Caco-2 (cell line): ENCODE measurements at regions not wholly inside any gene's neighbourhood (a gene's known extent, or its start where the extent isn't known, plus 50 kb on each side); places are given as distances from the start of the nearest gene placed in this dataset.

ENCODE experiments used
- BruUV-seq: library from RNA; stranded (reverse); fragments of 400-500 nt; replicated peaks from 2 replicates; lab custom pipeline; 2021; lab: Mats Ljungman, UMichigan
- CTCF ChIA-PET: fragments of 300-600 bp; sonication (Branson Sonifier 250); formaldehyde crosslinking; loops from one replicate; lab custom pipeline; 2022; ENCODE audit warnings: antibody characterized with exemption; lab: Charles Lee
- POLR2A ChIA-PET: fragments of 300-600 bp; sonication (Branson Sonifier 250); formaldehyde crosslinking; loops from one replicate; lab custom pipeline; 2022; ENCODE audit warnings: antibody characterized with exemption; lab: Charles Lee
- DNase-seq, 2 experiments: peaks; one replicate each; pipeline versions ENCODE4 v3.0.0 to v3.0.0-alpha.2; 2020 to 2022
- H3K27me3 ChIP-seq: replicated peaks from 2 replicates; pipeline ENCODE4 v1.6.0; 2011; ENCODE audit warnings: low read length; ENCODE audit not compliant: control insufficient read depth, insufficient read depth
- H3K36me3 ChIP-seq: 2 replicates; pipeline ENCODE4 v1.5.1; 2011; ENCODE audit warnings: low read length; ENCODE audit not compliant: control insufficient read depth, insufficient read depth
- H3K4me1 ChIP-seq: fragments of 250-450 bp; sonication (Bioruptor Pico); 2 replicates; pipeline ENCODE4 v1.5.1; 2020; ENCODE audit warnings: mild to moderate bottlenecking
- H3K4me3 ChIP-seq: 2 replicates; pipeline ENCODE4 v1.5.1; 2011; ENCODE audit warnings: low read depth, mild to moderate bottlenecking, control low read depth, low read length
- H3K9me3 ChIP-seq: fragments of 250-450 bp; sonication (Bioruptor Pico); 2 replicates; pipeline ENCODE4 v1.5.1; 2020; ENCODE audit warnings: mild to moderate bottlenecking, moderate library complexity
- H3K27ac Mint-ChIP-seq: one replicate; pipeline ENCODE4 v1.8.0; 2022; ENCODE audit warnings: mixed read lengths; ENCODE audit not compliant: unreplicated experiment
- H3K27me3 Mint-ChIP-seq: one replicate; pipeline ENCODE4 v1.8.0; 2022; ENCODE audit warnings: mixed read lengths; ENCODE audit not compliant: insufficient read depth, unreplicated experiment
- H3K36me3 Mint-ChIP-seq: one replicate; pipeline ENCODE4 v1.8.0; 2022; ENCODE audit warnings: mild to moderate bottlenecking, mixed read lengths; ENCODE audit not compliant: insufficient read depth, unreplicated experiment
- H3K4me1 Mint-ChIP-seq: one replicate; pipeline ENCODE4 v1.8.0; 2022; ENCODE audit warnings: low read depth, mixed read lengths; ENCODE audit not compliant: unreplicated experiment
- H3K4me3 Mint-ChIP-seq: one replicate; pipeline ENCODE4 v1.8.0; 2022; ENCODE audit warnings: mild to moderate bottlenecking, moderate library complexity, mixed read lengths; ENCODE audit not compliant: unreplicated experiment
- H3K9me3 Mint-ChIP-seq: one replicate; pipeline ENCODE4 v1.8.0; 2022; ENCODE audit warnings: mixed read lengths; ENCODE audit not compliant: unreplicated experiment
- CTCF ChIP-seq, 2 experiments: fragments of 200-600 bp in 1 of 2; IDR thresholded peaks; 1 replicate in 1 of 2; 2 replicates in 1 of 2; pipeline versions ENCODE4 v1.5.1 to v1.8.0; 2011 to 2022; ENCODE audit warnings: antibody characterized with exemption in 1 of 2, control low read depth in 1 of 2, inconsistent platforms in 1 of 2, low read depth in 1 of 2, low read length in 1 of 2, mild to moderate bottlenecking in 1 of 2, moderate library complexity in 1 of 2; ENCODE audit not compliant: insufficient read depth in 1 of 2, severe bottlenecking in 1 of 2, unreplicated experiment in 1 of 2
- intact Hi-C: fragments of 100-400 bp; cut with micrococcal nuclease; formaldehyde crosslinking; loops from one replicate; pipeline ENCODE4 v1.10.0; 2022; ENCODE audit not compliant: unreplicated experiment

GRCh38 chr5:152218694-152219093, 186.4 kb downstream of the NMUR2 start:
- no peak overlapping the region for H3K4me3 Mint-ChIP-seq
- H3K27ac Mint-ChIP-seq: no peak overlapping the region
- ChIA-PET POLR2A (no interaction called here), CTCF (no interaction called here)
- H3K27me3 ChIP-seq: no peaks in the 10 kb centered on the region
- intact Hi-C loops: no loop called here
- H3K36me3 ChIP-seq: no peaks in the 10 kb centered on the region
- DNase-seq: peak; percentile 35 to 46
- no peaks in the 10 kb centered on the region for H3K9me3 ChIP-seq
- no peaks in the 10 kb centered on the region for H3K27me3 Mint-ChIP-seq
- H3K4me1 Mint-ChIP-seq: peaks cover 7% of the 10 kb centered on the region
- H3K4me1 ChIP-seq: 0 out of 2 replicates have a peak, but pooled peaks cover 5% of the 10 kb centered on the region
- TF ChIP-seq CTCF (IDR thresholded peaks at IDR 0.05; ENCODE audit: insufficient read depth in 1 of 2, low read depth in 1 of 2, low read length in 1 of 2, severe bottlenecking in 1 of 2, unreplicated experiment in 1 of 2): no peak
- H3K4me3 ChIP-seq: no peak overlapping the region
- no peaks in the 10 kb centered on the region for H3K9me3 Mint-ChIP-seq
- no peaks in the 10 kb centered on the region for H3K36me3 Mint-ChIP-seq
- BruUV-seq: no TSS peak

- POLR2A ChIA-PET: no interaction called here
- no peaks in the 10 kb centered on the region for H3K9me3 ChIP-seq
- Mint-ChIP-seq H3K4me1 (no peaks in the 10 kb centered on the region), H3K36me3 (no peaks in the 10 kb centered on the region), H3K4me3 (no peak overlapping the region), H3K9me3 (no peaks in the 10 kb centered on the region), H3K27ac (no peak overlapping the region), H3K27me3 (no peaks in the 10 kb centered on the region)
- no TSS peak for BruUV-seq
- intact Hi-C loops: no loop called here
- H3K4me1 ChIP-seq: no peaks in the 10 kb centered on the region
- DNase-seq: no peak
- CTCF ChIA-PET: no interaction called here
- no peak overlapping the region for H3K4me3 ChIP-seq
- TF ChIP-seq CTCF (IDR thresholded peaks at IDR 0.05; ENCODE audit: insufficient read depth in 1 of 2, low read depth in 1 of 2, low read length in 1 of 2, severe bottlenecking in 1 of 2, unreplicated experiment in 1 of 2): no peak
- H3K36me3 ChIP-seq: no peaks in the 10 kb centered on the region
- no peaks in the 10 kb centered on the region for H3K27me3 ChIP-seq
Measured at GRCh38 chr5:152205804-152206203, 199.3 kb downstream of the NMUR2 start.

GRCh38 chr5:152202321-152202720, 202.8 kb downstream of the NMUR2 start:
- Mint-ChIP-seq H3K9me3 (no peaks in the 10 kb centered on the region), H3K36me3 (no peaks in the 10 kb centered on the region), H3K4me3 (no peak overlapping the region), H3K4me1 (no peaks in the 10 kb centered on the region), H3K27ac (no peak overlapping the region), H3K27me3 (no peaks in the 10 kb centered on the region)
- H3K27me3 ChIP-seq: no peaks in the 10 kb centered on the region
- ChIA-PET CTCF (no interaction called here), POLR2A (no interaction called here)
- TF ChIP-seq CTCF (IDR thresholded peaks at IDR 0.05; ENCODE audit: insufficient read depth in 1 of 2, low read depth in 1 of 2, low read length in 1 of 2, severe bottlenecking in 1 of 2, unreplicated experiment in 1 of 2): no peak
- no peak overlapping the region for H3K4me3 ChIP-seq
- no peaks in the 10 kb centered on the region for H3K36me3 ChIP-seq
- no peaks in the 10 kb centered on the region for H3K4me1 ChIP-seq
- intact Hi-C loops: no loop called here
- DNase-seq: no peak
- H3K9me3 ChIP-seq: no peaks in the 10 kb centered on the region
- no TSS peak for BruUV-seq
